ENCODE measurements at regions not wholly inside any gene's neighbourhood (a gene's known extent, or its start where the extent isn't known, plus 50 kb on each side); places are given as distances from the start of the nearest gene placed in this dataset.

- no peaks in the 10 kb centered on the region for H3K36me3 Mint-ChIP-seq (ENCODE audit: insufficient read depth in 1 of 3, low read depth in 3 of 3)
- no peak overlapping the region for H3K27ac Mint-ChIP-seq
- Histone ChIP-seq H3K9me3 (ENCODE audit: control insufficient read depth, low read depth, low read length) (no peaks in the 10 kb centered on the region), H2BK20ac (ENCODE audit: low read depth, low read length, poor library complexity, severe bottlenecking) (no peak overlapping the region), H3K23me2 (ENCODE audit: insufficient read length, low read depth, low read length, poor library complexity, severe bottlenecking) (no peaks in the 10 kb centered on the region), H3K18ac (ENCODE audit: insufficient read length, low read depth, low read length) (no peak overlapping the region), H2AFZ (ENCODE audit: low read length) (no peak overlapping the region), H4K8ac (replicated peaks; ENCODE audit: insufficient read length, low read depth, low read length) (no peak overlapping the region), H3K27me3 (ENCODE audit: insufficient read depth, low read length) (no peaks in the 10 kb centered on the region), H3K4ac (ENCODE audit: low read depth, low read length) (no peak overlapping the region), H4K20me1 (ENCODE audit: control insufficient read depth, insufficient read depth, insufficient read length) (no peaks in the 10 kb centered on the region), H3K4me1 (ENCODE audit: insufficient read depth, low read length) (no peaks in the 10 kb centered on the region), H3K9ac (ENCODE audit: extremely low read depth, insufficient read length, low read length) (no peak overlapping the region), H3T11ph (ENCODE audit: low read length) (no peak overlapping the region), H2BK15ac (ENCODE audit: low read depth, low read length) (no peak overlapping the region), H2BK12ac (ENCODE audit: insufficient read length, low read depth, low read length) (no peak overlapping the region), H4K5ac (ENCODE audit: insufficient read length, low read depth, low read length) (no peak overlapping the region), H3K27ac (ENCODE audit: insufficient read length, low read depth, low read length) (no peak overlapping the region), H2BK120ac (ENCODE audit: low read depth, low read length, poor library complexity, severe bottlenecking) (no peak overlapping the region), H3K14ac (ENCODE audit: insufficient read depth, low read length) (no peak overlapping the region), H4K91ac (ENCODE audit: insufficient read length, low read depth, low read length) (no peak overlapping the region), H3K4me2 (ENCODE audit: insufficient read depth, insufficient read length, low read length) (no peak overlapping the region), H3K79me2 (ENCODE audit: insufficient read depth, low read length) (no peaks in the 10 kb centered on the region), H3K79me1 (ENCODE audit: insufficient read depth, low read depth, low read length, poor library complexity, severe bottlenecking) (no peaks in the 10 kb centered on the region), H2AK5ac (ENCODE audit: insufficient read length, low read length) (no peak overlapping the region), H2BK5ac (ENCODE audit: insufficient read length, low read length) (no peak overlapping the region), H3K56ac (ENCODE audit: insufficient read length, low read depth, low read length) (no peak overlapping the region), H3K23ac (ENCODE audit: insufficient read length, low read depth, low read length) (no peak overlapping the region)
- no peaks in the 10 kb centered on the region for H3K9me3 Mint-ChIP-seq
- TF ChIP-seq CTCF (conservative IDR thresholded peaks at IDR 0.05) = no peak
- no peak overlapping the region for H3K4me3 Mint-ChIP-seq
- no peak for DNase-seq
- WGBS (ENCODE audit: extremely low coverage, insufficient read length, low lambda C conversion rate) = no CpG with 5 or more reads among the region's 15 CpGs
- no peaks in the 10 kb centered on the region; the same call in 1 of the 2 replicates for H3K27me3 Mint-ChIP-seq (ENCODE audit: low read depth)
- H3K4me1 Mint-ChIP-seq = peaks cover 0 to 16% of the 10 kb centered on the region in 2 experiments; a peak in 1 of 4 replicates
These were observed 206.5 kb upstream of the RREB1 start for GRCh38 chr6:6901205-6901719.
